Esophagus squamous epithelium (tissue), 5 donors: ENCODE measurements at regions not wholly inside any gene's neighbourhood (a gene's known extent, or its start where the extent isn't known, plus 50 kb on each side); places are given as distances from the start of the nearest gene placed in this dataset.
A peak's percentile ranks its signal among the peaks of the same experiment; 100 is the strongest.

Experiments
- DNase-seq: peaks from one replicate; lab custom pipeline; 2025; lab: John Stamatoyannopoulos, UW
- H3K27ac ChIP-seq, 4 donors: fragments of 200-600 bp; sonication (generic); one replicate each; pipeline ENCODE4 v1.5.1; 2016 to 2019; ENCODE audit warnings: mild to moderate bottlenecking in 1 of 4
- H3K27me3 ChIP-seq, 4 donors: fragments of 200-600 bp; sonication (generic); 1 replicate in 3 of 4; 2 replicates in 1 of 4; pipeline versions ENCODE4 v1.5.1 to v1.6.0; 2017 to 2021; ENCODE audit warnings: antibody characterized with exemption in 1 of 4
- H3K36me3 ChIP-seq, 3 donors: fragments of 200-600 bp; sonication (generic); one replicate each; pipeline ENCODE4 v1.5.1; 2016 to 2019
- H3K4me1 ChIP-seq, 3 donors: fragments of 200-600 bp; sonication (generic); one replicate each; pipeline ENCODE4 v1.5.1; 2017 to 2019
- H3K4me3 ChIP-seq, 4 donors: fragments of 200-600 bp; sonication (generic); 1 replicate in 3 of 4; 2 replicates in 1 of 4; pipeline ENCODE4 v1.5.1; 2016 to 2019; ENCODE audit warnings: mild to moderate bottlenecking in 2 of 4, moderate library complexity in 1 of 4
- H3K9me3 ChIP-seq, 3 donors: fragments of 200-600 bp; sonication (generic); one replicate each; pipeline ENCODE4 v1.5.1; 2016 to 2019
- CTCF ChIP-seq, 6 experiments: fragments of 450-650 bp in 4 of 6; fragments of 200-600 bp in 2 of 6; sonication (generic) in 2 of 6; IDR thresholded peaks; one replicate each; pipeline ENCODE4 v1.5.1; 2016 to 2019; ENCODE audit warnings: antibody characterized with exemption in 6 of 6, mild to moderate bottlenecking in 4 of 6, moderate library complexity in 4 of 6
- POLR2A ChIP-seq, 4 donors: fragments of 450-650 bp; IDR thresholded peaks; one replicate each; pipeline ENCODE4 v1.6.1; 2017; ENCODE audit warnings: antibody characterized with exemption in 4 of 4, mild to moderate bottlenecking in 4 of 4, moderate library complexity in 3 of 4
- WGBS, 2 donors: methylation state at CpG; one replicate each; pipeline ENCODE4 v1.1.5; 2018; 5-methylcytosine and 5-hydroxymethylcytosine counted together
- intact Hi-C: fragments of 100-400 bp; cut with DNase I; formaldehyde crosslinking; loops from one replicate; pipeline ENCODE4 v1.15.0; 2022
- donor health status: DM: yes; HTN: yes; CAD: no.

GRCh38 chr13:33531484-33531883, 245.9 kb upstream of the STARD13 start:
- Histone ChIP-seq H3K27me3 (no peaks in the 10 kb centered on the region), H3K9me3 (no peaks in the 10 kb centered on the region), H3K4me3 (no peak overlapping the region), H3K27ac (no peak overlapping the region), H3K36me3 (no peaks in the 10 kb centered on the region), H3K4me1 (no peaks in the 10 kb centered on the region)
- intact Hi-C loops, result no loop called here
- no peak for DNase-seq
- TF ChIP-seq CTCF (IDR thresholded peaks at IDR 0.05) (no peak), POLR2A (IDR thresholded peaks at IDR 0.05) (no peak)

GRCh38 chr13:33535061-33535460, 249.5 kb upstream of the STARD13 start:
- Histone ChIP-seq H3K27me3 (no peaks in the 10 kb centered on the region), H3K4me3 (no peak overlapping the region), H3K36me3 (no peaks in the 10 kb centered on the region), H3K4me1 (peaks cover 0 to 3% (median 0%) of the 10 kb centered on the region in 3 donors), H3K9me3 (no peaks in the 10 kb centered on the region), H3K27ac (no peak overlapping the region)
- intact Hi-C loops, result no loop called here
- DNase-seq, result no peak
- 77 to 81% methylated on average over 4 of the region's 4 CpGs for WGBS, 2 donors
- no peak for TF ChIP-seq CTCF (IDR thresholded peaks at IDR 0.05)
- no peak for TF ChIP-seq POLR2A (IDR thresholded peaks at IDR 0.05)

GRCh38 chr13:33536601-33537000, 251.0 kb upstream of the STARD13 start:
- Histone ChIP-seq H3K27me3 (no peaks in the 10 kb centered on the region), H3K36me3 (no peaks in the 10 kb centered on the region), H3K27ac (peak overlapping the region in 2 of 4 donors; percentile 28 to 51), H3K9me3 (no peaks in the 10 kb centered on the region), H3K4me3 (no peak overlapping the region), H3K4me1 (peaks cover 0 to 13% (median 11%) of the 10 kb centered on the region in 3 donors)
- intact Hi-C loops, result no loop called here
- TF ChIP-seq POLR2A (IDR thresholded peaks at IDR 0.05), result no peak
- 51 to 82% methylated on average over 2 of the region's 2 CpGs for WGBS, 2 donors
- DNase-seq, result no peak

GRCh38 chr13:33537026-33537425, 251.5 kb upstream of the STARD13 start:
- TF ChIP-seq CTCF (IDR thresholded peaks at IDR 0.05) (no peak), POLR2A (IDR thresholded peaks at IDR 0.05) (no peak)
- DNase-seq, result no peak
- WGBS, 2 donors, result 63 to 69% methylated on average over 5 of the region's 5 CpGs
- no peaks in the 10 kb centered on the region for H3K27me3 ChIP-seq
- no peaks in the 10 kb centered on the region for H3K9me3 ChIP-seq
- peak overlapping the region in 3 of 4 donors; percentile 7 to 51 (median 28) for H3K27ac ChIP-seq
- intact Hi-C loops, result no loop called here
- peaks cover 0 to 16% (median 12%) of the 10 kb centered on the region in 3 donors for H3K4me1 ChIP-seq
- H3K36me3 ChIP-seq, result no peaks in the 10 kb centered on the region
- H3K4me3 ChIP-seq, result peak overlapping the region in 1 of 4 donors; percentile 6

GRCh38 chr13:33537676-33538075, 252.1 kb upstream of the STARD13 start:
- intact Hi-C loops, result no loop called here
- no peak overlapping the region for H3K4me3 ChIP-seq
- H3K27ac ChIP-seq, result peak overlapping the region in 2 of 4 donors; percentile 32 to 51
- no peaks in the 10 kb centered on the region for H3K9me3 ChIP-seq
- 68 to 91% methylated on average over 2 of the region's 2 CpGs for WGBS, 2 donors
- no peaks in the 10 kb centered on the region for H3K27me3 ChIP-seq
- DNase-seq, result no peak
- no peaks in the 10 kb centered on the region for H3K36me3 ChIP-seq
- TF ChIP-seq POLR2A (IDR thresholded peaks at IDR 0.05), result no peak
- no peak for TF ChIP-seq CTCF (IDR thresholded peaks at IDR 0.05)
- peaks cover 0 to 16% (median 12%) of the 10 kb centered on the region in 3 donors for H3K4me1 ChIP-seq

GRCh38 chr13:33541456-33541855, 255.9 kb upstream of the STARD13 start:
- Histone ChIP-seq H3K36me3 (no peaks in the 10 kb centered on the region), H3K9me3 (no peaks in the 10 kb centered on the region), H3K4me1 (peaks cover 11 to 35% (median 22%) of the 10 kb centered on the region in 3 donors), H3K27me3 (no peaks in the 10 kb centered on the region), H3K27ac (peak overlapping the region; percentile 93 to 99 (median 96)), H3K4me3 (peak overlapping the region in 3 of 4 donors; percentile 52 to 67 (median 61))
- intact Hi-C loops, result loop anchor here (10.0 kb wide), 1 partner anchor 183 kb away; no protein-coding TSS in a partner anchor
- no peak for DNase-seq
- 79 to 82% methylated on average over 7 of the region's 7 CpGs for WGBS, 2 donors
- TF ChIP-seq POLR2A (IDR thresholded peaks at IDR 0.05) (no peak), CTCF (IDR thresholded peaks at IDR 0.05) (no peak)
